HG03558 (cell line): ENCODE measurements at regions not wholly inside any gene's neighbourhood (a gene's known extent, or its start where the extent isn't known, plus 50 kb on each side); places are given as distances from the start of the nearest gene placed in this dataset.
"Not testable (repeated sequence)": the region's sequence is repeated elsewhere in the genome, so short reads cannot be mapped to it uniquely, and the experiment has no call there.

Source experiments
- ATAC-seq: cut with Tn5 transposase; IDR thresholded peaks from one replicate; pipeline ENCODE4 v1.9.1; 2021; ENCODE audit warnings: moderate number of reproducible peaks; ENCODE audit not compliant: unreplicated experiment; ENCODE audit errors: extremely low read depth

DNA sequence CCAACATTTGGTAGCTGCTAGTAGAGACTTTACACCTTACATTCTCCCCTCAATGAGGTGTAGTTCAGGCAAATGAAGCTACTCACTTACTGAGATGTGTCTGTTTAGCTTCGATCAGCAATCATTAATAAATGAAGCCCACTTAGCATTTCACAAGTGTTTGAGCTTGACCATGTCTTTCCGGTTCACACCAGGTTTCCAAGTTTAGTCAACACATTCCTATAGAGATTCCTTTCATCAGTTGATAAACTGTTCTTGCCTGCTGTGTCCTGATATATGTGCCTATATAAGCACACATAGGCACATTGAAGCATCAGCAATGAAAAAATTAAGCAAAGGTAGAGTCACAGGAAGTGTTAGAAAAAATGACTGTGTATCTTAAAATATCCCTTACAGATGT is 150.0 kb downstream of the BTBD3 start:
- ATAC-seq, result no peak

DNA sequence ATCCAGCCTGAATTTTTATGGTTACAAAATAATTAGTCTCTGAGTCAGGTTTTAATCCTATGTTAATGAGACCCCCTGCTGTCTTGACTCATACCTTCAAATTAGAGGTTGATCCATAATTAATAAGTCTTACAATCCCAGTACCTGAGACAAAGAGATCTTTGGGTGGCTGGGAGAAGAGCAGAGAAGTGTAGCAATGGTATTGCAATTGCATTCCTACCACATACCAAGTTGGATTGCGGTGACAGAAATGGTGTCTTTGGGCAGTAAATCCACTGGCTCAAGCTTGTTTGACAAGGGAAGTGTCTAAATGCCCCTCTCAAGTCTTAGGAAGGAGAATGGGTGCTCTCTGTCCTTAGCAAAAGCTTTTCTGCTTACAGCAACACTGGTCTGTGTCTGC is 150.4 kb downstream of the BTBD3 start:
- no peak for ATAC-seq

- ATAC-seq, result no peak
Measured at GRCh38 chr20:12069181-12069580, 151.5 kb downstream of the BTBD3 start.

- ATAC-seq, result no peak
Measured at GRCh38 chr20:12072221-12072953, 154.7 kb downstream of the BTBD3 start.

DNA sequence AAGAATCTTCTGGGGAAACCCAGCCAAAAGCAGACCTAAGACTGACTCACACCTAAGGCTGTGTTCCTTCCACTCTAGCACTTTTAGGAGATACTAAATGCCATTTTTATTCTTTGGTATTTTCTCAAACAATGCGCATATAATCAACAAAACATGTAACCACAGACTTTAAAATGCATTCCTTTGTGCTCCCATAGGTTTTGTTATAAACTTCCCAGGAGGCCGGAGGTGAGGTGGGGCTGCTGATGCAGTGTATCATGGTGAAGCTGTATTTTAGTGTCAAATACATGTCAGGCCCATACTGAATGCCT is 155.2 kb downstream of the BTBD3 start:
- ATAC-seq, result no peak

GRCh38 chr20:12074111-12074655 is 156.5 kb downstream of the BTBD3 start:
- ATAC-seq, result no peak

GRCh38 chr20:12076200-12076599 is 158.5 kb downstream of the BTBD3 start:
- ATAC-seq, result no peak

GRCh38 chr20:12077875-12078274 is 160.2 kb downstream of the BTBD3 start:
- ATAC-seq, result no peak

DNA sequence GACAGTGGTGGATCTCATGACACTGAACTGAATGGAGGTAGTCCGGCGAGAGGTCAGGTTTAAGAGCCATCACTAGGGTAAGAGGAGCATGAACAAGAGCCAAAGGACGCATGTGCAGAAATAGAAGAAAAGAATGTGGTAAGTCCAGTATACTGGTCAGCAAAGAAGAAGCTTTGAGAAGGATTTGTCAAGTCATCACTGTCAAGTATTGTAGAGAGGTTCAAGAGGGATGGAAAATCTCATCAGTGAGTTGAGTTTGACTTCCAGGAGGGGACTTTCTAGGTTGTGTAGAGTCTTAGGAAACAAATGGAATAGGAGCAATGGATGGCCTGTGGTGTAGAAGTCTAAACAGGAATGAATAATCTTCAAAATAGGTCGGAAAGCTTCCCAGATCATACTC is 161.8 kb downstream of the BTBD3 start:
- no peak for ATAC-seq

DNA sequence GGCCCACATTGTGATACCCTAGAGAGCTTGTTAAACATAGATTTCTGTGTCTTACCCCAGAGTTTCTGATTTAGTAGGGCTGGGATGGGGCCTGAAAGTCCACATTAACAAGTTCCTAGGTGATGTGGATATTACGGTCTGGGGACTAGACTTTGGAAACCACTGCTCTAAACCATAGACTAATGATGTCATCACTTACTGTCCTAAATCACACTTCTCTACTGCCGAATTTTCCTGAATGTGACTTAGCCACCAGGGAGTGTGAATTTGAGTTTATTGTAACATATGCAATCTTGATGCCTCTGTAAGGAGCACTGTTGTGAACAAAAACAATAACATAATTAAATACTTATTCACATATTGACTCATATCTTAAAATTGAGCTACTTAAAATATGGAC is 165.6 kb downstream of the BTBD3 start:
- no peak for ATAC-seq

- no peak for ATAC-seq
Measured at GRCh38 chr20:12084482-12084881, 166.8 kb downstream of the BTBD3 start.

GRCh38 chr20:12086359-12086758 is 168.7 kb downstream of the BTBD3 start:
- ATAC-seq, result no peak

GRCh38 chr20:12090920-12091319 is 173.2 kb downstream of the BTBD3 start:
- no peak for ATAC-seq

GRCh38 chr20:12093057-12093796 is 175.5 kb downstream of the BTBD3 start:
- no peak for ATAC-seq

DNA sequence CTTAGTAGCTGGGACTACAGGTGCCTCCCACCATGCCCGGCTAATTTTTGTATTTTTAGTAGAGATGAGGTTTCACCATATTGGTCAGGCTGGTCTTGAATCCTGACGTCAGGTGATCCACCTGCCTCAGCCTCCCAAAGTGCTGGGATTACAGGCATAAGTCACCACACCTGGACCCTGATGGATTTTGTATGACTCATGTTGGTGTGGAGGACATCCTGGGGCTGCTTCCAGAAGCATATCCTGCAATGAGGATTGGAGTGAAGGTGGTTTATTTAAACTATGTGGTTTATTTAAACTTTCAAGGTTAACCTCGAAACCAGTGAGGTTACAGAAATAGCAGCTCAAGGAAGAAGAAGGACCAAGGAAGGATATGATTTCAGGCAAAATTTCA is 176.1 kb downstream of the BTBD3 start:
- not testable (repeated sequence) for ATAC-seq

- no peak for ATAC-seq
Measured at GRCh38 chr20:12095180-12095920, 177.7 kb downstream of the BTBD3 start.

DNA sequence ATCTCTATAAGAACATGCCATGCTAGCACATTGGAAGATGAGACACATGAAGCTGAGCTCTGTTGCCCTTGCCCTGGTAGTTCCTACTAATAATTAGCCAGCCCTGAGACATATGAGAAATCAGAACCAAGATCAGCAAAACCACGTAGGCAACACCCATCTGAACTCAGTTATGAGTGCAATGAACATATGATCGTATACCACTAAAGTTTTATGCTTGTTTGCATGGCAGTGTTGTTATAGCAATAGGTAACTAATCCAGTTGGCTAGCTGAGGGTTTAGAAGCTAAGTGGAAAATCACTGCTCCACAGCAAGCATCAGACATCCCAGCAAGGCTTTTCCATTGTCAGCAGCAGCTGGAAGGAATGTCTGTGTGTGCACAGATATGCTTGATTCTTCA is 180.7 kb downstream of the BTBD3 start:
- no peak for ATAC-seq

DNA sequence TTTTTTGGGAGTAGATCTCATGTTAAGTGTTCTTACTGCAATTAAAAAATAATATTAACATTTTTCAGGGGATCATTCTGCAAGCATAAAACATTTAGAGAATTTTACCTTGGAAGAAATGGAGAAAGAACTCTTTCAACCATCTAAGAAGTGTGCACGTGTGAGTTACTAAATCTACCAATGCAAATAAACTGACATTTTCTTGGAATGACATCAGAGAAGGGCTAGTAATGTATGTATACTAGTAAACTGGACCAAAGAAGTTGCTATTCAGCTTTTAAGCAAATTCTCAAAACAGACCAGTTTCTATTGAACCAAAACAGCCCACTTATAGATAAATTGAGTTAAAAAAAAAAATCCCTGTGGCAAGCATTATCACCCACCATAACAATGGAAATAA is 191.2 kb downstream of the BTBD3 start:
- no peak for ATAC-seq

DNA sequence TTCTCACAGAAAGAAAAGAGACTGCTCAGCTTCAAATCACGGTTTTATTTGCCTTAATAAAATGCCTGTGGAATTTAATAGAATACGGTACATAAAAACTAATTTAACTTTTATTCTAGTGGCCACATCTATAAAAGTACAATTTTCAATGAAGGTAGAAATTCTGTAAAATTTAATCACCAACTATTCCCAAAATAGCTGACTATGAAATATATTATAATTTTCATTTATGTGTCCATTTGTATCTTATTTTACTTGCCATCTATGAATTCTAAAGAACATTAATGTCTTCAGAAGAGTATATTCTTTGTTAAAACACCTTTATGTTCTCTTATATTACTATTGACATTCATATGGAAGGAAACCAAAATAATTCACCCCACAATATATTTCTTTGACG is 192.6 kb downstream of the BTBD3 start:
- ATAC-seq, result no peak

DNA sequence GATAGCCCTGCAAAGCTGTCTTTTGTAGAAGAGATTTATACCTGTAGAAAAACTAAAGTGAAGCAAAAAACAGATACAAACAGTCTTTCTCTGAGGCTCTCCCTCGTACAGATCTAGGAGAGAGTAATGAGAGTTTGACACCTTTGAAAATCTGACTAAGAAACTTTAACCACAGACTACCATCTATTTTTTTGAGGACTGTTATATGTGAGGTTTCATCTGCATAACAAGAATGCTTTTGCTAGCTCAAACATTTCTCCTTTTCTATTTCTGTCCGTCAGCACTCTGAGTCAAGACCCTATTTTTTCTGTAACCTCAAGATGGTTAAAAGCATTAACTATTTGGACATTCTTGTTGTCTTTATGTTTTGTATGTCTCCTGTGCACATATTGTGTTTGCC is 193.0 kb downstream of the BTBD3 start:
- no peak for ATAC-seq

- no peak for ATAC-seq
Measured at GRCh38 chr20:12111431-12112088, 193.9 kb downstream of the BTBD3 start.
